Fibroblast of the conjunctiva (primary cell): ENCODE measurements at regions not wholly inside any gene's neighbourhood (a gene's known extent, or its start where the extent isn't known, plus 50 kb on each side); places are given as distances from the start of the nearest gene placed in this dataset.
"Not testable (repeated sequence)": the region's sequence is repeated elsewhere in the genome, so short reads cannot be mapped to it uniquely, and the experiment has no call there.

Source experiments
- DNase-seq: peaks from one replicate; pipeline ENCODE4 v3.0.0-alpha.2; 2010; ENCODE audit warnings: low read depth

GRCh38 chr1:61028136-61028535 lies 54.2 kb upstream of the NFIA start:
- DNase-seq: no peak

DNA sequence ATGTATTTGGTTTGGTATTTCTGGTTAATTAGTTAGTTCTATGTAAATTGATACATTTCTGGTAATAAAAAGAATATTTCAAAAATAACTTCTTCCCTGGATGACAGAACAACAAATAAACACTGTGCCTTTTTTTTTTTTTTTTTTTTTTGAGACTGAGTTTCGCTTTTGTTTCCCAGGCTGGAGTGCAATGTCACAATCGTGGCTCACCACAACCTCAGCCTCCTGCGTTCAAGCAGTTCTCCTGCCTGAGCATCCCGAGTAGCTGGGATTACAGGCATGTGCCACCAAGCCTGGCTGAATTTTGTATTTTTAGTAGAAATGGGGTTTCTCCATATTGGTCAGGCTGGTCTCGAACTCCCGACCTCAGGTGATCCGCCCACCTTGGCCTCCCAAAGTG lies 64.3 kb upstream of the NFIA start:
- DNase-seq: not testable (repeated sequence)

DNA sequence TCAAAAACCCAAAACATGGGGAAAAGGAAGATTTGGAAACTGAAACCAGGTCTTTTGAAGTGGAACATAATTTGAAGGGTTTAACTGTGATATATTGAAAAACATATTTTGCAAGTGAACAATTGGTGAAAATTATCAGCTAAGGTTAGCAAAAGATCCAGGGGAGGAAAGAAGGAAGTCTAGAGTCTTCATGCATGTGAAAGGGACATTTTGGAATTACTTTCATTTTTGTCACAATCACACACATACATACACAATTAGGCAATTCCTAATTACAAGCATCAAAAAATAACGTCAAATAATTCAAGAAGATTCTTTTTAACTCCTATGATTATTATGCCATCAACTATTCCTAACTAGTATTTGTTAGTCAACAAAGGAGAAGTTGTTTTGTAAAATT lies 64.7 kb upstream of the NFIA start:
- DNase-seq: no peak

GRCh38 chr1:61013946-61014667 lies 68.3 kb upstream of the NFIA start:
- no peak for DNase-seq

GRCh38 chr1:61013189-61013945 lies 69.0 kb upstream of the NFIA start:
- DNase-seq: no peak

DNA sequence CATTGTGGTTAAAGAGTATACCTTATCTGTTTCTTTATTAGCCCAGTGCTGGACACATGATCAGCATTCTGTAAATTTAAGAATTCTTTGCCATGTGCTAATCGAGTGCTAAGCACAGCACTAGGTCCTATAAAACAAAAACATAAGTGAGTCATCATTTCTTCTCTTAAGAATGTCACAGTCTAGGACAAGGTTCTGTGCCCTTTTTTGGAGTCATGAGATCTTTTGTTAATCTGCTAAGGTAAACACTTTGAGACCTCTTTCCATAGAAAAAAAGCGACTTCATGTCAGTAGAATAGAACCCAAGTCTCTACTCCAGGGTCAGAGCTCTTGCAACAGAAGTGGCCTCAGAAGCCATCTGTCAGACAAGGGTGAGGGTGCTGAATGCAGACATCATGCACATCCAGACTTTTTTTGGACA lies 70.0 kb upstream of the NFIA start:
- no peak for DNase-seq

DNA sequence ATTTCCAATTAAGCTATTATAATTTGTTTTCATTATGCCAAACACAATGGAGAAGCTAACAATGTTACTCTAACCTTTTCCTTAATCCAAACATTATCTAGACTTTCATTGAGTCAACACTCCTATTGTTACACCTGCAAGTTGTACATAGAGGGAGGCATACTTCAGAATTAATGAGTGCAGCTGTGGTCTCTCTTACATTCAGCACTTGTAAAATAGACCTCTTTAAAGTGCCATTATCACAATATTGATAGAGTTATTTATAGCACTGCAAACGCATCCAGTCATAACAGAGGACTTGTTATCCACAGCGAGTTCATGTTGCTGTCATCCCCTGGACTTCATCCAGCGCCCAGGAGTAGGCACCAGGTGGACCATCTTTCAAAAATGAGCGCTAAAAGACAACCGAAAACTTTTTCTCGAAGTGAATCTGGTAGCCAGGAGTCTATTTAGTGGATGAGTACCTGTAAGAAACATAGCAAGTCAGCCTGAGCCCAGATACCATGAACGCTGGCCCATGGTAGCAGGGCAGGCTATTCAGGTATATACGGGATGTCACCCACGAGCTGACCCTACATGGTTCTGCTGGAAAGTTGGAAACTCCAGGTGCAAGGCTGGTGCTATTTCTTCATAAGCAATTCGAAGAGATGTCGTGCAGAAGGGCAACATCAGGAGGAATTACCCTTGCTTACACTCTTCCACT lies 70.6 kb upstream of the NFIA start:
- DNase-seq: no peak

GRCh38 chr1:61007534-61008364 lies 74.6 kb upstream of the NFIA start:
- DNase-seq: no peak

DNA sequence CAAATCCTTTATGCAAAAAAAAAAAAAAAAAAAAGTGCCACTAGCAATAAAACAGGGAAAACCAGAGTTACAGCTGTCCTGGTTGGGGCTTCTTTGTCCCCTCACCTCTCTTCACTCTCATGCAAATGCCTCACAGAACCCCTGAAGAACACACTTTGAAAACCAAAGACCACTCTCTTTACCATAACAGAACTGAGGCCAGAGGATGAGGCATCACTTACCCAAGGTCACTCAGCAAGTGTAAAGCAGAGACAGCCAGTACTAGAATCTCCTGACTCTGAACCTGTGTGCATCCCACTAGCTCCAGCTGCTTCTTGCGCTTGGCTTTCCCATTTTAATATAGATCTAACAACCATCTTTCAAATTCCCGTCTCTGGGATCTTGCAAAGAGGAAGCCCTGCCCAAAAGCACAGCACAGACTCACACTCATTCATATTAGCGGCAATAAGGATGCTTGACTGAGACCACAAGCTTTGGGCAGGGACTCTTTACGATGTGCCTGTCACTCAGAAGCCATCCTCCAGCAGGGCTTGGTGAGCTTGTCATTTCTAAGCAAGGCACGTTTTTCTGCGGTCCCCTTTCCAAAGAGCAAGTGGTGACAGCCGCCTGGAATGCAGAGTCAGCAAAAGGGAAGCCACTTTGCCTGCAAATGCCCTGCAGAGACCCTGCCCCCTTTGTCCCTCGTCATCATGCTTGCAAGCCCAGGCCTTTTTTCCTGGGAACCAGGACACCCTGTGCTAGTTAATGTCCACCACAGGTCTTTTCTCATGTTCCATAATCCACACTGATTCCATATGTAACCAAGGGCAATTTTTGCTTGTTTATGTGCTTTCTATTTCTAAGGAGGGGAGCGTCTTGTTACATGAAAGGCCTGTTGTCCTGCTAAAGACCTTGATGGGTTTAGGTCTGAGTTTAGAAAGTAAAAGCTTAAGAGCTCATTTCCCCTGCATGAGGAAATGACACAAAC lies 76.5 kb upstream of the NFIA start:
- no peak for DNase-seq

DNA sequence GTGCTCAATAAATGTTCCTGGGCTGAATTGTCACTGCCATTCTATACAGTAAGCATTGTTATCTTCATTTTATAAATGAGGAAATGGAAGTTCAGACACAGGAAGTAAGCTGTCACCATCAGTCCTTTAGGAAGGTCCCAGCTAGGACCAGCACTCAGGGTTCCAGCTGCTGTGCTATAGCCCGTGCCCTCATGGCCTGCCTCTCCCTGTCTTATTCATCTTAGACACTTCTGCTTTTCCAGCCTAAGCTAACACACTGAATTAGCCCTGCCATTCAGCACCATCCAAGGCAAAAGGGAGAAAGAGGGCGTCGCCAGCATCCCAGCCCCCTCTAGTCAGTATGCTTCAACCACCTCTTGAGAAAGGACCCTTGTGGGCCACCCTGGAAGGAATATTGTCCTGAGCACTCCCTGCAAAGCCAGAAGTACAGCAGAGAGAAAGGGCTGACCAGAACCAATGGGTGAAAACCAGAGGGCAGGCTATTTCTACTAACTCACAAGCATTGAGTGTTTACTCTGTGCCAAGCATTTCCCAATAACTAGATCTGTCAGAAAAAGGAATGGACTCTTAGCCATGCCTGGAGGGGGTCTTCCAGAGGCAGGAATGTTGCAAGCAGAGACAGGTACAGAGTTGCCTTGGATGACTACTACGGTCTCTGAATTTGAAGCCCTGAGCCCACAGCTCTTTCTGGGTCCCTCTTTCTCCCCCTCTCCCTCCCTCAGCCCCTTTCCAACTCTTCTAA lies 77.9 kb upstream of the NFIA start:
- peak; percentile 18 for DNase-seq

DNA sequence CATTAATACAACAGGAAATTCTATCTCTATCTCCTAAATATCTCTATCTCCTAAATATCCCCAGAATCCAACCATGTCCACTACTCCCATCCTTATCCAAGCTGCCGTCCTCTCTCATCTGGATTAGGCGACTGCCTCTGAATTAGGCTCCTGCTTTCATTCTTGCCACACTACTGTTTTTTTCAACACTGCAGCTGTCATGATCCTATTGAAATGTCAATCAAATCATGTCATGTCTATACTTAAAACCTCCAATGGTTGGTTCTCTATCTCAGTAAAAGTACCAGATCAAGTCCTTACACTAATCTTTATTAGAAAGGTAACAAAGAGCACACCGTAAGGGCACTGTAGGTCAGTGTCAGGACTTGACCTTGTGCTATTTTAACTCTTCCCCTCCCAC lies 82.0 kb upstream of the NFIA start:
- no peak for DNase-seq

DNA sequence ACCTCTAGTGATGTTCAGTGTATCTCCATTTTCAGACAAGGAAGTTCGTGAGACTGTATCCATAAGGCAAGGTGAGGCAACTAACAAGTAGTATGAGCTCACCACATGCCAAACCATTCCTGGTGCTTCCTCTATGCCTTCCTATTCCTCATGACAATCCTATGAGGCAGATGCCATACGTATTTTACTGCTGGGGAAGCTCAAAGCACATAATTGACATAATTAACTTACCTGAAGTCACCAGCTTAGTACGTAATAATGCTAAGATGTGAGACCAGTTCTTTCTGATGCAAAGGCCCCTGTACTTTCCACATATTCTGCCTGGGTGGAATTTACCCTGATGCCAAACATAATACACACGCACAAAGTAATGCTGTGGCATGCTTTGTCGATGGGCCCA lies 83.6 kb upstream of the NFIA start:
- DNase-seq: no peak

DNA sequence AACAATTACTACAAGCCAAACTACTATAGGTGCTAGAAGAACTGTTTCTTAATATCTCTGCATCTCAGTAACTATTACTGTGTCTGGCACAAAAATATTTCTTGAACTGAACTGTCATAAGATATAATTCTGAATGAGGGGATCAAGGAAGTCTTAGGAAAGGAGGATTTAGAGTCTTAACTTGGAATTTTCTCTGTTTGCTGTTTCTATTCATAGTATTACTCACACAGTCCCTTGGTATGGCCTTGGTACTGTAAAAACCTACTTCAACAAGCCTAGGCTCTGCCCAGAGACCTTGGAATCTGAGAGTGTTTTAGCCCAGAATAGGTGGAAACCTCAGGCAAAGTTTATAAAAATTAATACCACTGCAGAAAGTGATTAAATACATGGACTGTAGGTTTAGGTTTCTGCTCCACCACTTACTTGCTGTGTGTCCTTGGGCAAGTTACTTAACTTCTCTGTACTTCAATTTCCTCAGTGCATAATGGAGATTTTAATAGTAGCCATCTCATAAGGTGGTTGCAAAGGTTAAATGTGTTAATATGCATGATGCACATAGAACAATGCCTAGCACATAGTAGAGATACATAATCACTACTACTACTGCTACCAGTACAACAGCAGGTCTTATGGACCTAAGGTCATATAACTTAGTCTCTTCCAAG lies 87.4 kb upstream of the NFIA start:
- no peak for DNase-seq

- DNase-seq: no peak
Measured at GRCh38 chr1:60994369-60994768, 88.0 kb upstream of the NFIA start.

DNA sequence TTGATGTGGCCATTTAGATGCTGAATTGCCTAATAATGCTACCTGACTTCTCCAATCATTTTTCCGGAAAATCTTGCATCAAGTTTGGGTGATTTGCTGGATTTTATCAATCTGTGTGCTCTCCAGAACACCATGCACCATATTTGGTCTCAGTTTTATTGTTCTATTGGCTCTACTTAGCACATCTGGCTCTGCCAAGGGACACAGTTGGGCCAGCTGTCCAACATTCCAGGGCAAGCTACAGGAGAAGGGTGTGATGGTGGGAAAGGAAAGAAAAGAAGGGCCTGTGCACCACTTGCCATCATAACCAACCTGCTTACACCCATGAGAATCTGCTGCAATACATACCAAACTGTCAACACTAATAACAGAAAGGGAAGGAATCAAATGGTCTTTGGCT lies 90.2 kb upstream of the NFIA start:
- no peak for DNase-seq

- DNase-seq: no peak
Measured at GRCh38 chr1:60990714-60991090, 91.7 kb upstream of the NFIA start.

DNA sequence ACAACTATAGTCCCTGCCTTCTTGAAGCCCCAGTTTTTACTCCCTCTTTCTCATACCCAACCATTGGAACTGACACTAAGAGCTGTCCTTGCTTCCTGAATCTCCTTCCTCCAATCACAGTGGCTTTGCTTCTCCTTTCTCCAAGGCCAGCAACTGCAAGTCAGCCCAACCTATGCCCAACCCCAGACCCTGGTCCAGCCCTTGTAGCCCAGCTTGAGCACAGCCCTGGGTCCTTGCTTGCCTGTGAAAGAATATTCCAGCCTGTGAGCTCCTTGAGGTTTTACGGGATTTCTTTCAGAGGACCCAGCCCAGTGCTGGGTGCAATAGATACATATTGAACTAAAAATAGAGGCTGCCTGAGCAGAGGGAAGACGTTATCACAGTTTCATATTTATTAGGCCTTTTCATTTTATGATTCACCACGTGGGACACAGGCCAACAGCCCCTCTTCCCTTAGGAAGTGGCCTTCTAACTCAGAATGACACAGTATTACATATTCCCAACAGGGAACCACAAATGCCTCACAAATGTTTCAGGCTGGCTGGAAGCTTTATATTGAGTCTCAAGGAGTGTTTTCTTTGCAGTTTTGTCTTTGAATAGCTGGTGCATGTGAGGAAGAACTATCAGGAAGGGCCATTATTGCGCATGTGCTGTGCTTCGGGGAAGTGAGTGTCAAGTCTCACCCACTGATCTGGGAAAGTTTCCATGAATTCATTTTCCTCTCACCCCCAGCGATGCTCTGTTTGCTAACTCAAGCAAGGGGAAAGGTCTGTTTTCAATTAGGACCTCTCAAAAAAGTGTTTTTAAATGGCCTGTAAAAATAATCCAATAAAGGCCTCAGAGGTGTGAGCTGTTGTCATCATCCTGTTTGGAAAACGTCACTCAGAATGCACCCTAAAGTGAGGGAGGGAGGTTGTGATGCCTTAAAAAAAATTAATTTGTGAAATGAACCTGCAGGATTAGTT lies 92.3 kb upstream of the NFIA start:
- DNase-seq: peak; percentile 89

DNA sequence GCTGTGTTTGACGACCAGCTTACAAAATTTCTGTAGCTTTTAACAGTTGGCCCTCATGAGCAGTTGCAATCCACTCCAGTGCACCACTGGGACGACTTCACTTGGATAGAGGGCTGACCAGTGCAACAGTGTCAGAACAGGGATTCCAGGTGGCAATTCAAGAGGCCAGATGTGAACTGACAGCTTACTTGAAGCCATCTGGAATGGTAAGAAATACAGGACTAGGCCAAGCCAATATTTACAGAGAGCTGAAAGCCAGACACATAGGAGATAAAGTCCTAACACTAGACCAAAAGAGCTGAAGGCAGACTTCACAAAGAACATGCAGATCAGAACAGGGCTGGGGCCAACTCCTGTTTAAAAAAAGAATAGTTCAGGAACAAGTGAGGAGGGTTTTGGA lies 93.5 kb upstream of the NFIA start:
- DNase-seq: no peak

GRCh38 chr1:60987904-60988303 lies 94.5 kb upstream of the NFIA start:
- DNase-seq: no peak
